GM23248 (cell line): ENCODE measurements at regions not wholly inside any gene's neighbourhood (a gene's known extent, or its start where the extent isn't known, plus 50 kb on each side); places are given as distances from the start of the nearest gene placed in this dataset.

Source experiments
- EZH2 ChIP-seq: fragments of 200-600 bp; sonication (generic); IDR thresholded peaks from 2 replicates; pipeline ENCODE4 v1.6.1; 2018; ENCODE audit warnings: antibody characterized with exemption, mild to moderate bottlenecking; ENCODE audit not compliant: insufficient read depth, poor library complexity, severe bottlenecking
- EZH2phosphoT487 ChIP-seq: fragments of 200-600 bp; sonication (generic); IDR thresholded peaks from 2 replicates; pipeline ENCODE4 v1.6.1; 2018; ENCODE audit warnings: antibody characterized with exemption, moderate library complexity, mild to moderate bottlenecking, low read depth; ENCODE audit not compliant: insufficient read depth

- TF ChIP-seq EZH2 (no peak), EZH2phosphoT487 (no peak)
Observed at GRCh38 chr5:153895266-153895665, 143.4 kb downstream of the FAM114A2 start.
